ENCODE measurements at regions not wholly inside any gene's neighbourhood (a gene's known extent, or its start where the extent isn't known, plus 50 kb on each side); places are given as distances from the start of the nearest gene placed in this dataset.

GRCh38 chr17:6325051-6325450 is 109.9 kb downstream of the AIPL1 start:
- Histone ChIP-seq H3K9ac (ENCODE audit: low read length) (no peak overlapping the region), H3K9me3 (ENCODE audit: insufficient read depth, low read depth, low read length) (no peaks in the 10 kb centered on the region), H3K4me3 (ENCODE audit: insufficient read depth, low read depth, low read length) (no peak overlapping the region), H2AFZ (ENCODE audit: low read depth, low read length) (no peak overlapping the region), H3K27ac (ENCODE audit: low read depth, low read length) (no peak overlapping the region), H3K36me3 (ENCODE audit: insufficient read depth, low read length) (no peaks in the 10 kb centered on the region), H3K4me1 (ENCODE audit: insufficient read depth, low read length) (no peaks in the 10 kb centered on the region), H3K79me2 (ENCODE audit: insufficient read depth, low read length) (no peaks in the 10 kb centered on the region), H3K27me3 (ENCODE audit: insufficient read depth, low read length) (no peaks in the 10 kb centered on the region), H3K4me2 (ENCODE audit: low read length) (no peak overlapping the region), H4K20me1 (ENCODE audit: insufficient read depth, low read length) (no peaks in the 10 kb centered on the region)
- H3K4me3 Mint-ChIP-seq (ENCODE audit: unreplicated experiment) = no peak overlapping the region
- H3K36me3 Mint-ChIP-seq (ENCODE audit: low read depth, unreplicated experiment) = no peaks in the 10 kb centered on the region
- TF ChIP-seq CTCF (IDR thresholded peaks at IDR 0.05; ENCODE audit: insufficient read depth, low read depth, low read length) (no peak), EZH2 (IDR thresholded peaks at IDR 0.05; ENCODE audit: insufficient read depth, low read length) (no peak)
- peaks cover 6% of the 10 kb centered on the region for H3K9me3 Mint-ChIP-seq (ENCODE audit: unreplicated experiment)
- peaks cover 41% of the 10 kb centered on the region for H3K27me3 Mint-ChIP-seq (ENCODE audit: low read depth, unreplicated experiment)
- DNase-seq (ENCODE audit: low read depth) (no peak), FAIRE-seq (no peak)
- H3K4me1 Mint-ChIP-seq (ENCODE audit: low read depth, unreplicated experiment) = no peaks in the 10 kb centered on the region
- no peak overlapping the region for H3K27ac Mint-ChIP-seq (ENCODE audit: unreplicated experiment)

GRCh38 chr17:6323626-6324356 is 111.1 kb downstream of the AIPL1 start:
- no peaks in the 10 kb centered on the region for H3K36me3 ChIP-seq (ENCODE audit: insufficient read depth, low read length)
- H3K9ac ChIP-seq (ENCODE audit: low read length) = no peak overlapping the region
- peaks cover 34% of the 10 kb centered on the region for H3K27me3 Mint-ChIP-seq (ENCODE audit: low read depth, unreplicated experiment)
- H3K4me3 Mint-ChIP-seq (ENCODE audit: unreplicated experiment) = no peak overlapping the region
- peaks cover 2% of the 10 kb centered on the region for H3K9me3 Mint-ChIP-seq (ENCODE audit: unreplicated experiment)
- no peak overlapping the region for H3K27ac Mint-ChIP-seq (ENCODE audit: unreplicated experiment)
- no peaks in the 10 kb centered on the region for H3K36me3 Mint-ChIP-seq (ENCODE audit: low read depth, unreplicated experiment)
- TF ChIP-seq EZH2 (IDR thresholded peaks at IDR 0.05; ENCODE audit: insufficient read depth, low read length) = no peak
- no peak for TF ChIP-seq CTCF (IDR thresholded peaks at IDR 0.05; ENCODE audit: insufficient read depth, low read depth, low read length)
- H3K4me2 ChIP-seq (ENCODE audit: low read length) = no peak overlapping the region
- DNase-seq (ENCODE audit: low read depth) = no peak
- no peaks in the 10 kb centered on the region for H4K20me1 ChIP-seq (ENCODE audit: insufficient read depth, low read length)
- H3K4me1 ChIP-seq (ENCODE audit: insufficient read depth, low read length) = no peaks in the 10 kb centered on the region
- no peak overlapping the region for H3K27ac ChIP-seq (ENCODE audit: low read depth, low read length)
- no peak overlapping the region for H2AFZ ChIP-seq (ENCODE audit: low read depth, low read length)
- no peak for FAIRE-seq
- H3K27me3 ChIP-seq (ENCODE audit: insufficient read depth, low read length) = no peaks in the 10 kb centered on the region
- no peak overlapping the region for H3K4me3 ChIP-seq (ENCODE audit: insufficient read depth, low read depth, low read length)
- H3K4me1 Mint-ChIP-seq (ENCODE audit: low read depth, unreplicated experiment) = peaks cover 2% of the 10 kb centered on the region
- H3K79me2 ChIP-seq (ENCODE audit: insufficient read depth, low read length) = no peaks in the 10 kb centered on the region
- H3K9me3 ChIP-seq (ENCODE audit: insufficient read depth, low read depth, low read length) = no peaks in the 10 kb centered on the region

- no peaks in the 10 kb centered on the region for H4K20me1 ChIP-seq (ENCODE audit: insufficient read depth, low read length)
- Mint-ChIP-seq H3K4me3 (ENCODE audit: unreplicated experiment) (no peak overlapping the region), H3K27me3 (ENCODE audit: low read depth, unreplicated experiment) (peaks cover 36% of the 10 kb centered on the region), H3K4me1 (ENCODE audit: low read depth, unreplicated experiment) (peaks cover 2% of the 10 kb centered on the region), H3K27ac (ENCODE audit: unreplicated experiment) (no peak overlapping the region), H3K36me3 (ENCODE audit: low read depth, unreplicated experiment) (no peaks in the 10 kb centered on the region), H3K9me3 (ENCODE audit: unreplicated experiment) (peaks cover 2% of the 10 kb centered on the region)
- no peaks in the 10 kb centered on the region for H3K36me3 ChIP-seq (ENCODE audit: insufficient read depth, low read length)
- H3K79me2 ChIP-seq (ENCODE audit: insufficient read depth, low read length) = no peaks in the 10 kb centered on the region
- H3K4me3 ChIP-seq (ENCODE audit: insufficient read depth, low read depth, low read length) = no peak overlapping the region
- TF ChIP-seq EZH2 (IDR thresholded peaks at IDR 0.05; ENCODE audit: insufficient read depth, low read length) = no peak
- no peak for TF ChIP-seq CTCF (IDR thresholded peaks at IDR 0.05; ENCODE audit: insufficient read depth, low read depth, low read length)
- no peak overlapping the region for H2AFZ ChIP-seq (ENCODE audit: low read depth, low read length)
- no peaks in the 10 kb centered on the region for H3K4me1 ChIP-seq (ENCODE audit: insufficient read depth, low read length)
- H3K4me2 ChIP-seq (ENCODE audit: low read length) = no peak overlapping the region
- no peaks in the 10 kb centered on the region for H3K9me3 ChIP-seq (ENCODE audit: insufficient read depth, low read depth, low read length)
- FAIRE-seq (no peak), DNase-seq (ENCODE audit: low read depth) (no peak)
- H3K27ac ChIP-seq (ENCODE audit: low read depth, low read length) = no peak overlapping the region
- no peaks in the 10 kb centered on the region for H3K27me3 ChIP-seq (ENCODE audit: insufficient read depth, low read length)
- H3K9ac ChIP-seq (ENCODE audit: low read length) = no peak overlapping the region
Measured at GRCh38 chr17:6322316-6322715, 112.6 kb downstream of the AIPL1 start.
